H1 (cell line): ENCODE measurements at regions not wholly inside any gene's neighbourhood (a gene's known extent, or its start where the extent isn't known, plus 50 kb on each side); places are given as distances from the start of the nearest gene placed in this dataset.

ENCODE experiments used
- CTCF ChIA-PET: fragments of 300-600 bp; sonication (Branson Sonifier 250); formaldehyde crosslinking; loops from one replicate; lab custom pipeline; 2021; ENCODE audit not compliant: partially characterized antibody; lab: Charles Lee
- POLR2A ChIA-PET: fragments of 300-600 bp; sonication (Branson Sonifier 250); formaldehyde crosslinking; loops from one replicate; lab custom pipeline; 2021; ENCODE audit warnings: inconsistent platforms; ENCODE audit not compliant: partially characterized antibody; lab: Charles Lee
- DNase-seq, 2 experiments: peaks; one replicate each; pipeline versions ENCODE4 v3.0.0 to v3.0.0-alpha.2; 2010 to 2022; ENCODE audit warnings: low spot score in 2 of 2, low read depth in 1 of 2, mixed read lengths in 1 of 2
- FAIRE-seq: peaks from 2 replicates; lab custom pipeline; 2011; peaks lifted over from hg19 to GRCh38; lab: Jason Lieb, UNC
- H2AFZ ChIP-seq: 2 replicates; pipeline ENCODE4 v1.8.1; 2012; ENCODE audit warnings: low read length, inconsistent platforms
- H2AK5ac ChIP-seq: 2 replicates; pipeline ENCODE4 v1.6.1; 2013; ENCODE audit warnings: low read depth, low read length
- H2BK120ac ChIP-seq: replicated peaks from 2 replicates; pipeline ENCODE3; 2013; ENCODE audit warnings: low read depth, low read length, inconsistent platforms
- H2BK12ac ChIP-seq: 2 replicates; pipeline ENCODE4 v1.6.1; 2013; ENCODE audit warnings: low read depth, low read length
- H2BK15ac ChIP-seq: 2 replicates; pipeline ENCODE4 v1.6.1; 2013; ENCODE audit warnings: low read length
- H2BK20ac ChIP-seq: 2 replicates; pipeline ENCODE4 v1.6.1; 2013; ENCODE audit warnings: low read length
- H2BK5ac ChIP-seq: 2 replicates; pipeline ENCODE4 v1.6.1; 2013; ENCODE audit warnings: low read depth, low read length
- H3K14ac ChIP-seq: 2 replicates; pipeline ENCODE4 v1.6.1; 2013; ENCODE audit warnings: inconsistent platforms; ENCODE audit not compliant: insufficient read length
- H3K18ac ChIP-seq: 2 replicates; pipeline ENCODE4 v1.6.1; 2013; ENCODE audit warnings: low read length; ENCODE audit errors: extremely low read depth
- H3K23ac ChIP-seq: 2 replicates; pipeline ENCODE4 v1.6.1; 2013; ENCODE audit warnings: inconsistent platforms; ENCODE audit not compliant: insufficient read length
- H3K23me2 ChIP-seq: 2 replicates; pipeline ENCODE4 v1.6.1; 2013; ENCODE audit warnings: low read depth, low read length
- H3K27ac ChIP-seq: 2 replicates; pipeline ENCODE4 v1.6.1; 2011; ENCODE audit warnings: low read depth, low read length, inconsistent platforms
- H3K27me3 ChIP-seq, 4 experiments: replicated peaks in 1 of 4; 1 replicate in 1 of 4; 2 replicates in 3 of 4; pipeline versions ENCODE4 v1.6.1 to v1.8.1; 2011 to 2013; ENCODE audit warnings: low read length in 3 of 4, mild to moderate bottlenecking in 3 of 4, inconsistent platforms in 2 of 4, mixed read lengths in 2 of 4, moderate library complexity in 1 of 4; ENCODE audit not compliant: control insufficient read depth in 3 of 4, insufficient read depth in 3 of 4; ENCODE audit errors: extremely low read depth in 1 of 4
- H3K36me3 ChIP-seq, 4 experiments: 2 replicates each; pipeline versions ENCODE4 v1.6.1 to v1.8.1; 2011 to 2013; ENCODE audit warnings: mild to moderate bottlenecking in 4 of 4, low read length in 3 of 4, moderate library complexity in 2 of 4, control low read depth in 1 of 4, inconsistent platforms in 1 of 4; ENCODE audit not compliant: insufficient read depth in 4 of 4, control insufficient read depth in 2 of 4
- H3K4ac ChIP-seq: replicated peaks from 2 replicates; pipeline ENCODE3; 2013; ENCODE audit warnings: low read length, low read depth, mixed read lengths, inconsistent platforms; ENCODE audit not compliant: insufficient read length
- H3K4me1 ChIP-seq, 4 experiments: replicated peaks in 1 of 4; 1 replicate in 1 of 4; 2 replicates in 3 of 4; pipeline versions ENCODE4 v1.6.1 to v1.8.1; 2011 to 2013; ENCODE audit warnings: low read length in 3 of 4, inconsistent platforms in 2 of 4, mixed read lengths in 1 of 4; ENCODE audit not compliant: insufficient read depth in 4 of 4, control insufficient read depth in 3 of 4
- H3K4me2 ChIP-seq, 2 experiments: 2 replicates each; pipeline versions ENCODE4 v1.6.1 to v1.8.1; 2011 to 2013; ENCODE audit warnings: low read depth in 2 of 2, low read length in 2 of 2, control low read depth in 1 of 2, inconsistent platforms in 1 of 2, mild to moderate bottlenecking in 1 of 2; ENCODE audit not compliant: insufficient read depth in 1 of 2
- H3K4me3 ChIP-seq, 4 experiments: fragments of 200-600, 300-600 bp in 1 of 4; sonication (generic), shearing (Covaris generic), sonication (Bioruptor Twin) in 1 of 4; 2 replicates each; pipeline versions ENCODE4 v1.5.1 to v1.8.1; 2011 to 2016; ENCODE audit warnings: low read length in 4 of 4, low read depth in 3 of 4, control low read depth in 2 of 4, inconsistent platforms in 2 of 4, mild to moderate bottlenecking in 2 of 4, mixed read lengths in 1 of 4, moderate library complexity in 1 of 4; ENCODE audit not compliant: insufficient read depth in 2 of 4; ENCODE audit errors: extremely low read depth in 1 of 4
- H3K56ac ChIP-seq: replicated peaks from 2 replicates; pipeline ENCODE3; 2013; ENCODE audit warnings: low read depth, mild to moderate bottlenecking, mixed read lengths, low read length, inconsistent platforms; ENCODE audit not compliant: insufficient read length
- H3K79me1 ChIP-seq: 2 replicates; pipeline ENCODE4 v1.6.1; 2013; ENCODE audit warnings: low read depth, low read length, control low read depth
- H3K79me2 ChIP-seq, 2 experiments: 2 replicates each; pipeline versions ENCODE4 v1.6.1 to v1.8.1; 2012 to 2013; ENCODE audit warnings: low read length in 2 of 2, mild to moderate bottlenecking in 2 of 2, inconsistent platforms in 1 of 2; ENCODE audit not compliant: insufficient read depth in 2 of 2, control insufficient read depth in 1 of 2
- H3K9ac ChIP-seq, 4 experiments: replicated peaks in 1 of 4; 1 replicate in 1 of 4; 2 replicates in 3 of 4; pipeline versions ENCODE4 v1.6.1 to v1.8.1; 2011 to 2013; ENCODE audit warnings: low read depth in 3 of 4, low read length in 3 of 4, control low read depth in 2 of 4, mild to moderate bottlenecking in 2 of 4, moderate library complexity in 2 of 4, inconsistent platforms in 1 of 4; ENCODE audit errors: extremely low read depth in 1 of 4
- H3K9me3 ChIP-seq, 2 experiments: 2 replicates each; pipeline versions ENCODE4 v1.6.1 to v1.8.1; 2012 to 2013; ENCODE audit warnings: mild to moderate bottlenecking in 2 of 2, moderate library complexity in 2 of 2, control low read depth in 1 of 2, inconsistent platforms in 1 of 2, low read depth in 1 of 2, low read length in 1 of 2, mixed read lengths in 1 of 2; ENCODE audit not compliant: insufficient read depth in 2 of 2
- H4K20me1 ChIP-seq, 2 experiments: replicated peaks in 1 of 2; 2 replicates each; pipeline versions ENCODE3 to v1.8.1; 2011 to 2013; ENCODE audit warnings: inconsistent platforms in 2 of 2, low read length in 2 of 2, mild to moderate bottlenecking in 1 of 2; ENCODE audit not compliant: insufficient read depth in 2 of 2, control insufficient read depth in 1 of 2
- H4K5ac ChIP-seq: 2 replicates; pipeline ENCODE4 v1.6.1; 2013; ENCODE audit warnings: low read length, low read depth, mixed read lengths, inconsistent platforms; ENCODE audit not compliant: insufficient read length
- H4K8ac ChIP-seq: 2 replicates; pipeline ENCODE4 v1.8.0; 2013; ENCODE audit warnings: mild to moderate bottlenecking, moderate library complexity, low read length, inconsistent platforms; ENCODE audit not compliant: insufficient read depth; ENCODE audit errors: extremely low read depth
- H4K91ac ChIP-seq: replicated peaks from 2 replicates; pipeline ENCODE3; 2013; ENCODE audit warnings: low read length, mixed read lengths, inconsistent platforms; ENCODE audit not compliant: insufficient read length
- BACH1 ChIP-seq: IDR thresholded peaks from 2 replicates; pipeline ENCODE4 v1.6.1; 2012; ENCODE audit warnings: low read length, improper control_type of control experiment
- BRCA1 ChIP-seq: IDR thresholded peaks from 2 replicates; pipeline ENCODE4 v1.6.1; 2012; ENCODE audit warnings: low read depth, low read length, improper control_type of control experiment
- CBX5 ChIP-seq: fragments of 300-800, 300-1000 bp; sonication (generic); IDR thresholded peaks from 2 replicates; pipeline ENCODE4 v1.7.1; 2016; ENCODE audit warnings: antibody characterized with exemption, low read length, low read depth
- EZH2 ChIP-seq: fragments of 200-600 bp; sonication (generic); IDR thresholded peaks from 2 replicates; pipeline ENCODE4 v1.7.1; 2012; ENCODE audit warnings: low read depth, mild to moderate bottlenecking, moderate library complexity, low read length, inconsistent platforms; ENCODE audit not compliant: severe bottlenecking
- GTF2F1 ChIP-seq: IDR thresholded peaks from 2 replicates; pipeline ENCODE4 v1.6.1; 2012; ENCODE audit warnings: low read depth, low read length, improper control_type of control experiment, borderline replicate concordance
- RBBP5 ChIP-seq: IDR thresholded peaks from 2 replicates; pipeline ENCODE4 v1.7.1; 2012; ENCODE audit warnings: low read depth, mild to moderate bottlenecking, inconsistent platforms, low read length, moderate library complexity, borderline replicate concordance
- RFX5 ChIP-seq: IDR thresholded peaks from 2 replicates; pipeline ENCODE4 v1.6.1; 2011; ENCODE audit warnings: low read depth, low read length, improper control_type of control experiment, borderline replicate concordance
- RNF2 ChIP-seq: fragments of 200-900, 300-1000 bp; sonication (generic); IDR thresholded peaks from 2 replicates; pipeline ENCODE4 v1.7.1; 2016; ENCODE audit warnings: borderline replicate concordance, low read depth, mild to moderate bottlenecking, antibody characterized with exemption, low read length; ENCODE audit not compliant: poor library complexity, severe bottlenecking; ENCODE audit errors: missing control alignments
- SAP30 ChIP-seq: fragments of 300-600 bp; sonication (generic); IDR thresholded peaks from 2 replicates; pipeline ENCODE4 v1.7.1; 2012; ENCODE audit warnings: low read length, moderate library complexity, mild to moderate bottlenecking, inconsistent platforms; ENCODE audit not compliant: insufficient read depth, insufficient replicate concordance
- SIRT6 ChIP-seq: IDR thresholded peaks from one replicate; pipeline ENCODE4 v1.7.1; 2012; ENCODE audit warnings: low read length, inconsistent platforms
- WGBS, 2 experiments: shearing (Covaris generic) in 1 of 2; methylation state at CpG; one replicate each; pipeline versions ENCODE4 v1.1.6 to v1.1.7; 2013 to 2015; ENCODE audit warnings: low lambda C conversion rate in 2 of 2, mixed read lengths in 2 of 2, inconsistent platforms in 1 of 2, low coverage in 1 of 2, missing lambda C conversion rate in 1 of 2; ENCODE audit not compliant: insufficient replicate concordance in 2 of 2, insufficient coverage in 1 of 2, insufficient read length in 1 of 2; ENCODE audit errors: extremely low coverage in 1 of 2, missing lambda C conversion rate in 1 of 2; 5-methylcytosine and 5-hydroxymethylcytosine counted together

DNA sequence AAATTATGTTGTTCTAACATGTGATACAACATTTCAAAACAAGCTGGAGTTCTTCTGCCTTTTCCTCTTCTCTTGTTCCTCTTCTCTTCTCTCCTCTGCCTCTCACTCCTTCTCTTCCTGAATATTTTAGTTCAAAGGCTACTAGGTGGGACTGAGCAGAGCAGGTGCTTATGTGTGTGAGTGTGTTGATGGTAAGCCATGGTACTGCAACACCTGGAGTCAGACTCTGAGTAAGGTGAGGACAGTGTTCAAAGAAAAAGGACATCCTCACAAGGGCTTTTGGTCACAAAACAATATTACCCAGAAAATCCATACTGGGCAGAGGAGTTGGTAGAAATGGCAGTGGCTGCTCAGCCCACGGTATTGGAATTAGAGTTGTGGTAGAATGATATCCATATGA is 1188.7 kb downstream of the SLITRK1 start:
- Histone ChIP-seq H3K9me3 (no peaks in the 10 kb centered on the region), H3K4ac (no peak overlapping the region), H3K23me2 (no peaks in the 10 kb centered on the region), H3K56ac (no peak overlapping the region), H4K20me1 (no peaks in the 10 kb centered on the region), H3K27ac (no peak overlapping the region), H3K14ac (no peak overlapping the region), H4K8ac (no peak overlapping the region), H3K36me3 (no peaks in the 10 kb centered on the region), H2BK12ac (no peak overlapping the region), H2BK5ac (no peak overlapping the region), H3K4me2 (no peak overlapping the region), H3K27me3 (no peaks in the 10 kb centered on the region), H4K5ac (no peak overlapping the region), H2AK5ac (no peak overlapping the region), H2BK20ac (no peak overlapping the region), H2BK120ac (no peak overlapping the region), H3K79me1 (no peaks in the 10 kb centered on the region), H2AFZ (no peak overlapping the region), H3K23ac (no peak overlapping the region), H2BK15ac (no peak overlapping the region), H3K4me1 (no peaks in the 10 kb centered on the region), H3K79me2 (no peaks in the 10 kb centered on the region), H3K18ac (no peak overlapping the region), H4K91ac (no peak overlapping the region)
- POLR2A ChIA-PET = no interaction called here
- no peak for FAIRE-seq
- CTCF ChIA-PET = no interaction called here
- 90% methylated on average over 1 of the region's 1 CpG; no CpG with 5 or more reads in 1 of the 2 experiments for WGBS, 2 experiments
- DNase-seq = no peak
- TF ChIP-seq RBBP5 (no peak), GTF2F1 (no peak), SAP30 (no peak), RNF2 (no peak), SIRT6 (no peak), EZH2 (no peak), BACH1 (no peak), CBX5 (no peak), BRCA1 (no peak), RFX5 (no peak)
- TF ChIP-seq, all 59 proteins: peak for 0
- Histone ChIP-seq H3K4me3 (no peak overlapping the region), H3K9ac (no peak overlapping the region)
